HepG2 (cell line): ENCODE measurements at regions not wholly inside any gene's neighbourhood (a gene's known extent, or its start where the extent isn't known, plus 50 kb on each side); places are given as distances from the start of the nearest gene placed in this dataset.

Experiments used
- AGO1 ChIP-seq: fragments of 200-400 bp; formaldehyde crosslinking; IDR thresholded peaks from 2 replicates; pipeline ENCODE4 v1.6.1; 2017; ENCODE audit warnings: mild to moderate bottlenecking, low read depth, low read length, moderate library complexity; ENCODE audit not compliant: poor library complexity, severe bottlenecking
- ARID5B ChIP-seq: IDR thresholded peaks from 2 replicates; pipeline ENCODE4 v1.4.0; 2020; ENCODE audit warnings: mild to moderate bottlenecking, missing genetic modification reagents
- BCL6 ChIP-seq: IDR thresholded peaks from 2 replicates; pipeline ENCODE4 v1.6.1; 2016; ENCODE audit warnings: missing genetic modification reagents, missing compliant biosample characterization
- MYNN ChIP-seq: sonication (generic); formaldehyde crosslinking; IDR thresholded peaks from 2 replicates; pipeline ENCODE4 v1.4.0; 2020; ENCODE audit warnings: mild to moderate bottlenecking, low read depth, missing genetic modification reagents
- MZF1 ChIP-seq: sonication (generic); formaldehyde crosslinking; IDR thresholded peaks from 2 replicates; pipeline ENCODE4 v1.8.1; 2023; ENCODE audit warnings: mild to moderate bottlenecking, missing genetic modification reagents, borderline replicate concordance
- PITX1 ChIP-seq: sonication (generic); formaldehyde crosslinking; IDR thresholded peaks from 2 replicates; pipeline ENCODE4 v1.5.1; 2020; ENCODE audit warnings: mild to moderate bottlenecking, missing genetic modification reagents
- RXRB ChIP-seq: IDR thresholded peaks from 2 replicates; pipeline ENCODE4 v1.6.1; 2016; ENCODE audit warnings: borderline replicate concordance, missing genetic modification reagents, missing compliant biosample characterization
- TARDBP ChIP-seq: sonication (generic); formaldehyde crosslinking; IDR thresholded peaks from 2 replicates; pipeline ENCODE4 v1.8.0; 2022; ENCODE audit warnings: mild to moderate bottlenecking, missing genetic modification reagents
- TBX2 ChIP-seq: sonication (generic); formaldehyde crosslinking; IDR thresholded peaks from 2 replicates; pipeline ENCODE4 v1.5.0; 2020; ENCODE audit warnings: missing genetic modification reagents, mild to moderate bottlenecking, borderline replicate concordance
- THAP7 ChIP-seq: sonication (generic); formaldehyde crosslinking; IDR thresholded peaks from 2 replicates; pipeline ENCODE4 v1.8.1; 2023; ENCODE audit warnings: mild to moderate bottlenecking, missing genetic modification reagents
- THAP9 ChIP-seq: sonication (generic); formaldehyde crosslinking; IDR thresholded peaks from 2 replicates; pipeline ENCODE4; 2020; ENCODE audit warnings: missing genetic modification reagents, mild to moderate bottlenecking, borderline replicate concordance
- ZBTB49 ChIP-seq: sonication (generic); formaldehyde crosslinking; IDR thresholded peaks from 2 replicates; pipeline ENCODE4 v1.4.0; 2020; ENCODE audit warnings: missing genetic modification reagents, borderline replicate concordance
- ZKSCAN5 ChIP-seq: sonication (generic); formaldehyde crosslinking; IDR thresholded peaks from 2 replicates; pipeline ENCODE4 v1.5.1; 2020; ENCODE audit warnings: mild to moderate bottlenecking, missing genetic modification reagents
- ZNF225 ChIP-seq: sonication (generic); formaldehyde crosslinking; IDR thresholded peaks from 2 replicates; pipeline ENCODE4 v1.4.0; 2020; ENCODE audit warnings: mild to moderate bottlenecking, missing genetic modification reagents
- ZNF724P ChIP-seq: sonication (generic); formaldehyde crosslinking; IDR thresholded peaks from 2 replicates; pipeline ENCODE4 v1.8.0; 2022; ENCODE audit warnings: missing genetic modification reagents, borderline replicate concordance
- ZNF737 ChIP-seq: sonication (generic); formaldehyde crosslinking; IDR thresholded peaks from 2 replicates; pipeline ENCODE4 v1.5.0; 2020; ENCODE audit warnings: missing genetic modification reagents, mild to moderate bottlenecking, borderline replicate concordance
- ZSCAN22 ChIP-seq: sonication (generic); formaldehyde crosslinking; IDR thresholded peaks from 2 replicates; pipeline ENCODE4 v1.4.0; 2020; ENCODE audit warnings: mild to moderate bottlenecking, missing genetic modification reagents

GRCh38 chr6:112879920-112880413 lies 532.8 kb downstream of the RFPL4B start (continued):
- TF ChIP-seq THAP7 (CRISPR knock-in tag) (no peak; the same call in 1 of the 2 replicates), MZF1 (CRISPR knock-in tag) (0 out of 2 replicates have a peak, but pooled peaks have one; percentile 39), MYNN (CRISPR knock-in tag) (no peak), RXRB (peak; percentile 50; the same call in 1 of the 2 replicates), BCL6 (CRISPR knock-in tag) (peak; percentile 64), TARDBP (peak; percentile 70; the same call in 1 of the 2 replicates), AGO1 (peak; percentile 37), ZBTB49 (CRISPR knock-in tag) (no peak), ZKSCAN5 (CRISPR knock-in tag) (no peak), ZSCAN22 (no peak), PITX1 (peak; percentile 70), THAP9 (CRISPR knock-in tag) (peak; percentile 62; the same call in 1 of the 2 replicates), ZNF724P (CRISPR knock-in tag) (peak; percentile 91; the same call in 1 of the 2 replicates), TBX2 (CRISPR knock-in tag) (peak; percentile 68; the same call in 1 of the 2 replicates), ZNF225 (peak; percentile 72; the same call in 1 of the 2 replicates), ZNF737 (CRISPR knock-in tag) (peak; percentile 82; the same call in 1 of the 2 replicates), ARID5B (CRISPR knock-in tag) (peak; percentile 85)
